Fibroblast of pulmonary artery (primary cell): ENCODE measurements at regions not wholly inside any gene's neighbourhood (a gene's known extent, or its start where the extent isn't known, plus 50 kb on each side); places are given as distances from the start of the nearest gene placed in this dataset.

Experiments used
- DNase-seq: peaks from one replicate; pipeline ENCODE4 v3.0.0-alpha.2; 2010; ENCODE audit warnings: low read depth
- H3K4me3 ChIP-seq: replicated peaks from 2 replicates; pipeline ENCODE4 v1.5.1; 2011; ENCODE audit warnings: low read depth, mild to moderate bottlenecking, control low read depth, low read length, moderate library complexity
- CTCF ChIP-seq: IDR thresholded peaks from 2 replicates; pipeline ENCODE4 v1.5.1; 2011; ENCODE audit warnings: mild to moderate bottlenecking, control low read depth, low read length, inconsistent platforms; ENCODE audit errors: missing control alignments

GRCh38 chr3:193768070-193768394 lies 175.0 kb downstream of the OPA1 start:
- H3K4me3 ChIP-seq, result no peak overlapping the region
- DNase-seq, result peak; percentile 38
- no peak for TF ChIP-seq CTCF

GRCh38 chr3:193769437-193769836 lies 176.4 kb downstream of the OPA1 start:
- no peak for TF ChIP-seq CTCF
- DNase-seq, result no peak
- no peak overlapping the region for H3K4me3 ChIP-seq

- H3K4me3 ChIP-seq, result no peak overlapping the region
- DNase-seq, result no peak
- TF ChIP-seq CTCF, result no peak
Observed at GRCh38 chr3:193771011-193771652, 178.1 kb downstream of the OPA1 start.

- no peak overlapping the region for H3K4me3 ChIP-seq
- no peak for DNase-seq
- no peak for TF ChIP-seq CTCF
Observed at GRCh38 chr3:193771653-193772421, 178.8 kb downstream of the OPA1 start.

- H3K4me3 ChIP-seq, result no peak overlapping the region
- TF ChIP-seq CTCF, result no peak
- no peak for DNase-seq
Observed at GRCh38 chr3:193772422-193772763, 179.4 kb downstream of the OPA1 start.

GRCh38 chr3:193773266-193774220 lies 180.5 kb downstream of the OPA1 start:
- H3K4me3 ChIP-seq, result no peak overlapping the region
- TF ChIP-seq CTCF, result no peak
- no peak for DNase-seq
